Activated naive CD4-positive, alpha-beta T cell treated with anti-CD3 and anti-CD28 coated beads for 36 hours (primary cell): ENCODE measurements at regions not wholly inside any gene's neighbourhood (a gene's known extent, or its start where the extent isn't known, plus 50 kb on each side); places are given as distances from the start of the nearest gene placed in this dataset.

Experiments used
- CTCF ChIA-PET: fragments of 350-600 bp; sonication (Branson Sonifier 250); formaldehyde crosslinking; loops from one replicate; lab custom pipeline; 2021; ENCODE audit warnings: antibody characterized with exemption; lab: Charles Lee
- DNase-seq: peaks from one replicate; pipeline ENCODE4 v3.0.0-alpha.2; 2020
- H3K27ac Mint-ChIP-seq: one replicate; pipeline ENCODE4 v1.8.0; 2021; ENCODE audit warnings: mild to moderate bottlenecking, mixed read lengths
- H3K27me3 Mint-ChIP-seq: one replicate; pipeline ENCODE4 v1.8.0; 2021; ENCODE audit warnings: low read depth, mixed read lengths
- H3K36me3 Mint-ChIP-seq: one replicate; pipeline ENCODE4 v1.8.0; 2021; ENCODE audit warnings: low read depth, mixed read lengths
- H3K4me1 Mint-ChIP-seq: one replicate; pipeline ENCODE4 v1.8.0; 2021; ENCODE audit warnings: low read depth, mixed read lengths
- H3K4me3 Mint-ChIP-seq: one replicate; pipeline ENCODE4 v1.8.0; 2021; ENCODE audit warnings: mild to moderate bottlenecking, moderate library complexity, mixed read lengths
- H3K9me3 Mint-ChIP-seq: one replicate; pipeline ENCODE4 v1.8.0; 2021; ENCODE audit warnings: mixed read lengths
- intact Hi-C: fragments of 100-400 bp; cut with micrococcal nuclease; formaldehyde crosslinking; loops from one replicate; pipeline ENCODE4 v1.15.1; 2023

- Mint-ChIP-seq H3K27ac (no peak overlapping the region), H3K4me3 (no peak overlapping the region), H3K36me3 (no peaks in the 10 kb centered on the region), H3K4me1 (no peaks in the 10 kb centered on the region), H3K27me3 (peaks cover 19% of the 10 kb centered on the region), H3K9me3 (no peaks in the 10 kb centered on the region)
- CTCF ChIA-PET, result no interaction called here
- intact Hi-C loops, result no loop called here
- DNase-seq, result no peak
Observed at GRCh38 chr5:10921160-10921559, 160.1 kb upstream of the DAP start.

- CTCF ChIA-PET, result no interaction called here
- H3K4me1 Mint-ChIP-seq, result no peaks in the 10 kb centered on the region
- DNase-seq, result no peak
- intact Hi-C loops, result no loop called here
- no peak overlapping the region for H3K4me3 Mint-ChIP-seq
- H3K36me3 Mint-ChIP-seq, result no peaks in the 10 kb centered on the region
- H3K27me3 Mint-ChIP-seq, result peaks cover 23% of the 10 kb centered on the region
- no peaks in the 10 kb centered on the region for H3K9me3 Mint-ChIP-seq
- H3K27ac Mint-ChIP-seq, result no peak overlapping the region
Observed at GRCh38 chr5:10920400-10920799, 159.4 kb upstream of the DAP start.

GRCh38 chr5:10914741-10915480 lies 153.9 kb upstream of the DAP start:
- Mint-ChIP-seq H3K27ac (no peak overlapping the region), H3K4me1 (no peaks in the 10 kb centered on the region), H3K4me3 (no peak overlapping the region), H3K27me3 (peaks cover 15% of the 10 kb centered on the region), H3K9me3 (no peaks in the 10 kb centered on the region), H3K36me3 (no peaks in the 10 kb centered on the region)
- no peak for DNase-seq
- intact Hi-C loops, result no loop called here
- CTCF ChIA-PET, result no interaction called here

GRCh38 chr5:10913841-10914240 lies 152.8 kb upstream of the DAP start:
- no peak for DNase-seq
- Mint-ChIP-seq H3K27me3 (peaks cover 15% of the 10 kb centered on the region), H3K9me3 (no peaks in the 10 kb centered on the region), H3K4me3 (no peak overlapping the region), H3K27ac (no peak overlapping the region), H3K4me1 (no peaks in the 10 kb centered on the region), H3K36me3 (no peaks in the 10 kb centered on the region)
- intact Hi-C loops, result no loop called here
- CTCF ChIA-PET, result no interaction called here

GRCh38 chr5:10913181-10913810 lies 152.3 kb upstream of the DAP start:
- Mint-ChIP-seq H3K36me3 (no peaks in the 10 kb centered on the region), H3K27ac (no peak overlapping the region), H3K27me3 (peaks cover 13% of the 10 kb centered on the region), H3K9me3 (no peaks in the 10 kb centered on the region), H3K4me3 (no peak overlapping the region), H3K4me1 (no peaks in the 10 kb centered on the region)
- intact Hi-C loops, result no loop called here
- no peak for DNase-seq
- CTCF ChIA-PET, result no interaction called here

GRCh38 chr5:10912435-10912834 lies 151.4 kb upstream of the DAP start:
- H3K4me1 Mint-ChIP-seq, result no peaks in the 10 kb centered on the region
- H3K9me3 Mint-ChIP-seq, result no peaks in the 10 kb centered on the region
- CTCF ChIA-PET, result no interaction called here
- H3K36me3 Mint-ChIP-seq, result no peaks in the 10 kb centered on the region
- H3K27ac Mint-ChIP-seq, result no peak overlapping the region
- no peak for DNase-seq
- peaks cover 13% of the 10 kb centered on the region for H3K27me3 Mint-ChIP-seq
- intact Hi-C loops, result no loop called here
- no peak overlapping the region for H3K4me3 Mint-ChIP-seq

GRCh38 chr5:10910261-10910660 lies 149.2 kb upstream of the DAP start:
- H3K27ac Mint-ChIP-seq, result no peak overlapping the region
- CTCF ChIA-PET, result no interaction called here

GRCh38 chr5:10904862-10905432 lies 143.9 kb upstream of the DAP start:
- no peaks in the 10 kb centered on the region for H3K4me1 Mint-ChIP-seq
- intact Hi-C loops, result no loop called here
- no peaks in the 10 kb centered on the region for H3K9me3 Mint-ChIP-seq
- H3K4me3 Mint-ChIP-seq, result no peak overlapping the region
- no peak overlapping the region for H3K27ac Mint-ChIP-seq
- CTCF ChIA-PET, result no interaction called here
- no peaks in the 10 kb centered on the region for H3K36me3 Mint-ChIP-seq
- no peak for DNase-seq
- H3K27me3 Mint-ChIP-seq, result peaks cover 16% of the 10 kb centered on the region

More at GRCh38 chr5:10910261-10910660, 149.2 kb upstream of the DAP start:
- no peaks in the 10 kb centered on the region for H3K9me3 Mint-ChIP-seq
- peaks cover 6% of the 10 kb centered on the region for H3K27me3 Mint-ChIP-seq
- H3K36me3 Mint-ChIP-seq, result no peaks in the 10 kb centered on the region
- no peak for DNase-seq
- intact Hi-C loops, result no loop called here
- H3K4me3 Mint-ChIP-seq, result no peak overlapping the region
- H3K4me1 Mint-ChIP-seq, result no peaks in the 10 kb centered on the region

GRCh38 chr5:10903786-10904560 lies 142.9 kb upstream of the DAP start:
- no peak overlapping the region for H3K4me3 Mint-ChIP-seq

GRCh38 chr5:10902145-10902544 lies 141.1 kb upstream of the DAP start:
- intact Hi-C loops, result no loop called here
- Mint-ChIP-seq H3K27ac (no peak overlapping the region), H3K27me3 (peaks cover 16% of the 10 kb centered on the region)

More at GRCh38 chr5:10903786-10904560, 142.9 kb upstream of the DAP start:
- Mint-ChIP-seq H3K27me3 (peaks cover 18% of the 10 kb centered on the region), H3K9me3 (no peaks in the 10 kb centered on the region), H3K4me1 (no peaks in the 10 kb centered on the region), H3K27ac (no peak overlapping the region), H3K36me3 (no peaks in the 10 kb centered on the region)
- intact Hi-C loops, result no loop called here
- no peak for DNase-seq
- CTCF ChIA-PET, result no interaction called here

GRCh38 chr5:10898514-10898913 lies 137.5 kb upstream of the DAP start:
- H3K9me3 Mint-ChIP-seq, result no peaks in the 10 kb centered on the region
- H3K4me3 Mint-ChIP-seq, result no peak overlapping the region
- peaks cover 10% of the 10 kb centered on the region for H3K27me3 Mint-ChIP-seq
- CTCF ChIA-PET, result no interaction called here
- no peak overlapping the region for H3K27ac Mint-ChIP-seq
- no peaks in the 10 kb centered on the region for H3K36me3 Mint-ChIP-seq
- H3K4me1 Mint-ChIP-seq, result no peaks in the 10 kb centered on the region
- no peak for DNase-seq
- intact Hi-C loops, result no loop called here

More at GRCh38 chr5:10902145-10902544, 141.1 kb upstream of the DAP start:
- H3K36me3 Mint-ChIP-seq, result no peaks in the 10 kb centered on the region
- DNase-seq, result no peak
- no peaks in the 10 kb centered on the region for H3K4me1 Mint-ChIP-seq
- CTCF ChIA-PET, result no interaction called here
- no peaks in the 10 kb centered on the region for H3K9me3 Mint-ChIP-seq
- H3K4me3 Mint-ChIP-seq, result no peak overlapping the region

- no peaks in the 10 kb centered on the region for H3K36me3 Mint-ChIP-seq
- DNase-seq, result no peak
- CTCF ChIA-PET, result no interaction called here
- intact Hi-C loops, result no loop called here
- no peaks in the 10 kb centered on the region for H3K4me1 Mint-ChIP-seq
- peaks cover 10% of the 10 kb centered on the region for H3K27me3 Mint-ChIP-seq
- peaks cover 3% of the 10 kb centered on the region for H3K9me3 Mint-ChIP-seq
- H3K27ac Mint-ChIP-seq, result no peak overlapping the region
- H3K4me3 Mint-ChIP-seq, result no peak overlapping the region
Observed at GRCh38 chr5:10896016-10896415, 135.0 kb upstream of the DAP start.
